GM12878 (cell line): ENCODE measurements at regions not wholly inside any gene's neighbourhood (a gene's known extent, or its start where the extent isn't known, plus 50 kb on each side); places are given as distances from the start of the nearest gene placed in this dataset.

Experiments
- ATAC-seq: fragments of 200-7000 bp; cut with Tn5 transposase; 3 replicates; pipeline ENCODE4 v1.9.1; 2020; ENCODE audit warnings: mild to moderate bottlenecking, moderate library complexity
- BruUV-seq: library from RNA; stranded (reverse); fragments of 400-500 nt; replicated peaks from 2 replicates; lab custom pipeline; 2021; lab: Mats Ljungman, UMichigan
- CTCF ChIA-PET: fragments of 300-600 bp; sonication (Branson Sonifier 250); formaldehyde crosslinking; extraction: SDS; loops from one replicate; lab custom pipeline; 2021; ENCODE audit warnings: inconsistent platforms; lab: Yijun Ruan, JAX
- POLR2A ChIA-PET: fragments of 350-600 bp; formaldehyde crosslinking; extraction: SDS; loops from one replicate; lab custom pipeline; 2021; ENCODE audit warnings: inconsistent platforms; lab: Charles Lee
- RAD21 ChIA-PET: fragments of 300-600 bp; sonication (Branson Sonifier 250); formaldehyde crosslinking; loops from one replicate; lab custom pipeline; 2023; ENCODE audit warnings: antibody characterized with exemption; ENCODE audit not compliant: unreplicated experiment; lab: Charles Lee
- SMC1A ChIA-PET: fragments of 300-600 bp; sonication (Branson Sonifier 250); formaldehyde crosslinking; loops from one replicate; lab custom pipeline; 2023; ENCODE audit not compliant: unreplicated experiment, uncharacterized antibody; lab: Charles Lee
- DNase-seq: peaks from one replicate; pipeline ENCODE4 v3.0.0-alpha.2; 2011; ENCODE audit warnings: low read depth, low spot score
- FAIRE-seq: peaks from 3 replicates; lab custom pipeline; 2011; peaks lifted over from hg19 to GRCh38; lab: Jason Lieb, UNC
- H2AFZ ChIP-seq: 2 replicates; pipeline ENCODE4 v1.6.0; 2011; ENCODE audit warnings: low read depth, low read length, control low read depth; ENCODE audit not compliant: control insufficient read depth
- H3K27ac ChIP-seq: 2 replicates; pipeline ENCODE4 v1.5.1; 2011; ENCODE audit warnings: control low read depth; ENCODE audit not compliant: control insufficient read depth, insufficient read depth
- H3K27me3 ChIP-seq, 2 experiments: replicated peaks in 1 of 2; 2 replicates each; pipeline versions ENCODE4 v1.6.0 to v1.6.1; 2011; ENCODE audit warnings: low read length in 1 of 2; ENCODE audit not compliant: control insufficient read depth in 2 of 2, insufficient read depth in 2 of 2
- H3K36me3 ChIP-seq, 2 experiments: 2 replicates each; pipeline ENCODE4 v1.5.1; 2011; ENCODE audit warnings: low read length in 1 of 2; ENCODE audit not compliant: control insufficient read depth in 2 of 2, insufficient read depth in 2 of 2
- H3K4me1 ChIP-seq: 2 replicates; pipeline ENCODE4 v1.6.1; 2011; ENCODE audit warnings: mild to moderate bottlenecking, low read length, moderate library complexity, mixed read lengths; ENCODE audit not compliant: control insufficient read depth, insufficient read depth
- H3K4me2 ChIP-seq: 2 replicates; pipeline ENCODE4 v1.6.0; 2011; ENCODE audit warnings: control low read depth; ENCODE audit not compliant: control insufficient read depth, insufficient read depth
- H3K4me3 ChIP-seq: fragments of 200-600 bp; sonication (generic); 2 replicates; pipeline ENCODE4 v1.5.1; 2016
- H3K79me2 ChIP-seq: 2 replicates; pipeline ENCODE4 v1.6.0; 2011; ENCODE audit warnings: low read length; ENCODE audit not compliant: control insufficient read depth, insufficient read depth
- H3K9ac ChIP-seq: 2 replicates; pipeline ENCODE4 v1.8.0; 2011; ENCODE audit warnings: low read length, control low read depth, mixed read lengths; ENCODE audit not compliant: control insufficient read depth, insufficient read depth
- H3K9me3 ChIP-seq: replicated peaks from 3 replicates; pipeline ENCODE4 v1.5.1; 2011; ENCODE audit warnings: mild to moderate bottlenecking, low read length; ENCODE audit not compliant: control insufficient read depth, insufficient read depth
- H4K20me1 ChIP-seq: 2 replicates; pipeline ENCODE4 v1.6.0; 2011; ENCODE audit not compliant: control insufficient read depth, insufficient read depth
- EP300 ChIP-seq, 2 experiments: fragments of 150-350 bp in 1 of 2; IDR thresholded peaks; 2 replicates each; pipeline ENCODE4 v1.6.1; 2011 to 2012; ENCODE audit warnings: low read depth in 2 of 2, low read length in 2 of 2, borderline replicate concordance in 1 of 2, improper control_type of control experiment in 1 of 2, inconsistent platforms in 1 of 2; ENCODE audit not compliant: control insufficient read depth in 1 of 2
- HDAC2 ChIP-seq: fragments of 200-600 bp; sonication (generic); IDR thresholded peaks from 2 replicates; pipeline ENCODE4 v1.6.1; 2017
- MXI1 ChIP-seq: fragments of 150-350 bp; IDR thresholded peaks from 2 replicates; pipeline ENCODE4 v1.6.1; 2011; ENCODE audit warnings: low read depth, mild to moderate bottlenecking, inconsistent platforms, low read length, improper control_type of control experiment
- POLR2AphosphoS2 ChIP-seq: IDR thresholded peaks from 2 replicates; pipeline ENCODE4 v1.6.1; 2011; ENCODE audit warnings: low read depth, mild to moderate bottlenecking, low read length, improper control_type of control experiment, moderate library complexity
- PRDM15 ChIP-seq: fragments of 450-650 bp; formaldehyde crosslinking; IDR thresholded peaks from 2 replicates; pipeline ENCODE4 v1.4.0; 2020; ENCODE audit warnings: mild to moderate bottlenecking, moderate library complexity
- RELA ChIP-seq: fragments of 450-650 bp; IDR thresholded peaks from 2 replicates; pipeline ENCODE4 v1.8.0; 2014; ENCODE audit warnings: borderline replicate concordance; ENCODE audit not compliant: partially characterized antibody
- RUNX3 ChIP-seq: IDR thresholded peaks from 2 replicates; pipeline ENCODE4 v1.6.1; 2012; ENCODE audit warnings: low read length, inconsistent platforms
- SMAD1 ChIP-seq: fragments of 450-650 bp; IDR thresholded peaks from 2 replicates; pipeline ENCODE4 v1.6.1; 2018; ENCODE audit warnings: mild to moderate bottlenecking, low read depth; ENCODE audit not compliant: partially characterized antibody
- SREBF2 ChIP-seq: IDR thresholded peaks from 2 replicates; pipeline ENCODE4 v1.6.1; 2012; ENCODE audit warnings: mild to moderate bottlenecking, low read length
- SRF ChIP-seq, 2 experiments: IDR thresholded peaks; 2 replicates each; pipeline ENCODE4 v1.6.1; 2011; ENCODE audit warnings: low read depth in 2 of 2, low read length in 2 of 2, mild to moderate bottlenecking in 1 of 2, moderate library complexity in 1 of 2
- TCF3 ChIP-seq: IDR thresholded peaks from 2 replicates; pipeline ENCODE4 v1.6.1; 2012; ENCODE audit warnings: low read depth, mild to moderate bottlenecking, low read length, borderline replicate concordance; ENCODE audit not compliant: insufficient read depth
- ZNF24 ChIP-seq: fragments of 450-650 bp; IDR thresholded peaks from 2 replicates; pipeline ENCODE4 v1.6.1; 2017; ENCODE audit warnings: antibody characterized with exemption, mild to moderate bottlenecking
- WGBS: methylation state at CpG from one replicate; pipeline ENCODE4 v1.1.6; 2016; ENCODE audit warnings: low lambda C conversion rate; ENCODE audit not compliant: insufficient replicate concordance, insufficient coverage; ENCODE audit errors: missing lambda C conversion rate; 5-methylcytosine and 5-hydroxymethylcytosine counted together
- in situ Hi-C: fragments of 300-500 bp; cut with MboI; formaldehyde crosslinking; loops from 9 replicates; pipeline ENCODE4 v1.14.3; 2018; ENCODE audit warnings: mixed read lengths
- intact Hi-C: fragments of 100-400 bp; cut with micrococcal nuclease; formaldehyde crosslinking; loops from one replicate; pipeline ENCODE4 v1.14.2; 2022; ENCODE audit not compliant: unreplicated experiment
- TF ChIP-seq, protein P1 (sequence below): fragments of 150-350 bp; IDR thresholded peaks from 2 replicates; pipeline ENCODE4 v1.6.1; 2016; ENCODE audit warnings: low read depth, low read length
- TF ChIP-seq, protein P2 (sequence below): fragments of 450-650 bp; IDR thresholded peaks from 2 replicates; pipeline ENCODE4 v1.6.1; 2017; ENCODE audit warnings: borderline replicate concordance
- TF ChIP-seq, protein P3 (sequence below): IDR thresholded peaks from 2 replicates; pipeline ENCODE4 v1.6.1; 2012; ENCODE audit warnings: low read length, inconsistent platforms

DNA sequence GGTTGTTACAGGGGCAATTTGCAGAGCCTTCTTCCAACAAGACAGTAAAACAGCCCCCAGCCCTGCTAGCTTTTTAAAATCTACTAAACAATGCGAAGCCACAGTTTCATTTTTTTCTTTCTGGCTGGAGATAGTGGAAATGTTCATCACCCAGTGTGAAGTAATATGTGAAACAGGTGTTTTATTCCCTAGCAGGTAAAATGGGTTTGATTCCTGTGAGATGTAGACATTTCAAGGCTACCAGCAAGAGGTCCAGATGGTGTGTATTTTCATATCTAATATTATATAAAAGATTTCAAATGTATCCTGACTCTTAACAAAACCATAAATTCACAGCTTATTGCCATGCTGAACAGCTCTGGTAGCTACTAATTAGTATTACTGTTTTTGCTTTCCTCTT is 160.3 kb downstream of the SATB1 start:
- no peak for FAIRE-seq
- CTCF ChIA-PET: no interaction called here
- RAD21 ChIA-PET: no interaction called here
- SMC1A ChIA-PET: interaction anchor here (1.6 kb wide), 1 partner anchor 17 kb away, joined by 3 read pairs; no protein-coding TSS in a partner anchor
- 0% methylated on average over 1 of the region's 1 CpG for WGBS
- Histone ChIP-seq H3K4me2 (no peak overlapping the region), H3K4me1 (no peaks in the 10 kb centered on the region), H4K20me1 (no peaks in the 10 kb centered on the region), H3K36me3 (no peaks in the 10 kb centered on the region), H3K27me3 (no peaks in the 10 kb centered on the region), H3K9ac (no peak overlapping the region), H2AFZ (no peak overlapping the region), H3K79me2 (no peaks in the 10 kb centered on the region), H3K27ac (no peak overlapping the region), H3K4me3 (no peak overlapping the region), H3K9me3 (no peaks in the 10 kb centered on the region)
- TF ChIP-seq RUNX3: no peak
- TF ChIP-seq RELA: no peak
- TF ChIP-seq, protein P1, sequence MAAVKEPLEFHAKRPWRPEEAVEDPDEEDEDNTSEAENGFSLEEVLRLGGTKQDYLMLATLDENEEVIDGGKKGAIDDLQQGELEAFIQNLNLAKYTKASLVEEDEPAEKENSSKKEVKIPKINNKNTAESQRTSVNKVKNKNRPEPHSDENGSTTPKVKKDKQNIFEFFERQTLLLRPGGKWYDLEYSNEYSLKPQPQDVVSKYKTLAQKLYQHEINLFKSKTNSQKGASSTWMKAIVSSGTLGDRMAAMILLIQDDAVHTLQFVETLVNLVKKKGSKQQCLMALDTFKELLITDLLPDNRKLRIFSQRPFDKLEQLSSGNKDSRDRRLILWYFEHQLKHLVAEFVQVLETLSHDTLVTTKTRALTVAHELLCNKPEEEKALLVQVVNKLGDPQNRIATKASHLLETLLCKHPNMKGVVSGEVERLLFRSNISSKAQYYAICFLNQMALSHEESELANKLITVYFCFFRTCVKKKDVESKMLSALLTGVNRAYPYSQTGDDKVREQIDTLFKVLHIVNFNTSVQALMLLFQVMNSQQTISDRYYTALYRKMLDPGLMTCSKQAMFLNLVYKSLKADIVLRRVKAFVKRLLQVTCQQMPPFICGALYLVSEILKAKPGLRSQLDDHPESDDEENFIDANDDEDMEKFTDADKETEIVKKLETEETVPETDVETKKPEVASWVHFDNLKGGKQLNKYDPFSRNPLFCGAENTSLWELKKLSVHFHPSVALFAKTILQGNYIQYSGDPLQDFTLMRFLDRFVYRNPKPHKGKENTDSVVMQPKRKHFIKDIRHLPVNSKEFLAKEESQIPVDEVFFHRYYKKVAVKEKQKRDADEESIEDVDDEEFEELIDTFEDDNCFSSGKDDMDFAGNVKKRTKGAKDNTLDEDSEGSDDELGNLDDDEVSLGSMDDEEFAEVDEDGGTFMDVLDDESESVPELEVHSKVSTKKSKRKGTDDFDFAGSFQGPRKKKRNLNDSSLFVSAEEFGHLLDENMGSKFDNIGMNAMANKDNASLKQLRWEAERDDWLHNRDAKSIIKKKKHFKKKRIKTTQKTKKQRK: no peak
- no peak for TF ChIP-seq ZNF24
- no peak for TF ChIP-seq TCF3
- TF ChIP-seq SREBF2: no peak
- TF ChIP-seq PRDM15: no peak
- TF ChIP-seq, protein P2, sequence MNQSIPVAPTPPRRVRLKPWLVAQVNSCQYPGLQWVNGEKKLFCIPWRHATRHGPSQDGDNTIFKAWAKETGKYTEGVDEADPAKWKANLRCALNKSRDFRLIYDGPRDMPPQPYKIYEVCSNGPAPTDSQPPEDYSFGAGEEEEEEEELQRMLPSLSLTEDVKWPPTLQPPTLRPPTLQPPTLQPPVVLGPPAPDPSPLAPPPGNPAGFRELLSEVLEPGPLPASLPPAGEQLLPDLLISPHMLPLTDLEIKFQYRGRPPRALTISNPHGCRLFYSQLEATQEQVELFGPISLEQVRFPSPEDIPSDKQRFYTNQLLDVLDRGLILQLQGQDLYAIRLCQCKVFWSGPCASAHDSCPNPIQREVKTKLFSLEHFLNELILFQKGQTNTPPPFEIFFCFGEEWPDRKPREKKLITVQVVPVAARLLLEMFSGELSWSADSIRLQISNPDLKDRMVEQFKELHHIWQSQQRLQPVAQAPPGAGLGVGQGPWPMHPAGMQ: no peak
- TF ChIP-seq MXI1: no peak
- TF ChIP-seq EP300 (IDR thresholded peaks at IDR 0.05; ENCODE audit: borderline replicate concordance in 1 of 2, control insufficient read depth in 1 of 2, low read depth in 2 of 2, low read length in 2 of 2): no peak
- TF ChIP-seq SMAD1: no peak
- TF ChIP-seq SRF (IDR thresholded peaks at IDR 0.05; ENCODE audit: low read depth in 2 of 2, low read length in 2 of 2): no peak
- no peak for TF ChIP-seq HDAC2
- TF ChIP-seq, protein P3, sequence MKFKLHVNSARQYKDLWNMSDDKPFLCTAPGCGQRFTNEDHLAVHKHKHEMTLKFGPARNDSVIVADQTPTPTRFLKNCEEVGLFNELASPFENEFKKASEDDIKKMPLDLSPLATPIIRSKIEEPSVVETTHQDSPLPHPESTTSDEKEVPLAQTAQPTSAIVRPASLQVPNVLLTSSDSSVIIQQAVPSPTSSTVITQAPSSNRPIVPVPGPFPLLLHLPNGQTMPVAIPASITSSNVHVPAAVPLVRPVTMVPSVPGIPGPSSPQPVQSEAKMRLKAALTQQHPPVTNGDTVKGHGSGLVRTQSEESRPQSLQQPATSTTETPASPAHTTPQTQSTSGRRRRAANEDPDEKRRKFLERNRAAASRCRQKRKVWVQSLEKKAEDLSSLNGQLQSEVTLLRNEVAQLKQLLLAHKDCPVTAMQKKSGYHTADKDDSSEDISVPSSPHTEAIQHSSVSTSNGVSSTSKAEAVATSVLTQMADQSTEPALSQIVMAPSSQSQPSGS: no peak
- TF ChIP-seq POLR2AphosphoS2: no peak
- POLR2A ChIA-PET: no interaction called here
- no peak for ATAC-seq
- no TSS peak for BruUV-seq
- intact Hi-C loops (no loop called here), in situ Hi-C loops (no loop called here)
- DNase-seq: no peak
